ENCODE measurements at regions not wholly inside any gene's neighbourhood (a gene's known extent, or its start where the extent isn't known, plus 50 kb on each side); places are given as distances from the start of the nearest gene placed in this dataset.
"Not testable (repeated sequence)": the region's sequence is repeated elsewhere in the genome, so short reads cannot be mapped to it uniquely, and the experiment has no call there.

GRCh38 chr1:61028136-61028535 is 54.2 kb upstream of the NFIA start:
- Histone ChIP-seq H3K9ac (no peak overlapping the region), H3K4me2 (no peak overlapping the region), H3K36me3 (ENCODE audit: insufficient read depth) (no peaks in the 10 kb centered on the region), H2AFZ (ENCODE audit: low read depth) (no peak overlapping the region), H3K79me2 (ENCODE audit: insufficient read depth, low read depth) (no peaks in the 10 kb centered on the region), H4K20me1 (ENCODE audit: insufficient read depth) (no peaks in the 10 kb centered on the region), H3K27ac (no peak overlapping the region), H3K4me1 (ENCODE audit: low read depth, poor library complexity, severe bottlenecking) (no peaks in the 10 kb centered on the region), H3K27me3 (ENCODE audit: insufficient read depth, low read depth) (no peaks in the 10 kb centered on the region), H3K4me3 (IDR thresholded peaks at IDR 0.05; ENCODE audit: insufficient read depth, low read depth, low read length) (no peak overlapping the region)
- no peak for TF ChIP-seq CTCF (conservative IDR thresholded peaks at IDR 0.05; ENCODE audit: low read depth, low read length)

DNA sequence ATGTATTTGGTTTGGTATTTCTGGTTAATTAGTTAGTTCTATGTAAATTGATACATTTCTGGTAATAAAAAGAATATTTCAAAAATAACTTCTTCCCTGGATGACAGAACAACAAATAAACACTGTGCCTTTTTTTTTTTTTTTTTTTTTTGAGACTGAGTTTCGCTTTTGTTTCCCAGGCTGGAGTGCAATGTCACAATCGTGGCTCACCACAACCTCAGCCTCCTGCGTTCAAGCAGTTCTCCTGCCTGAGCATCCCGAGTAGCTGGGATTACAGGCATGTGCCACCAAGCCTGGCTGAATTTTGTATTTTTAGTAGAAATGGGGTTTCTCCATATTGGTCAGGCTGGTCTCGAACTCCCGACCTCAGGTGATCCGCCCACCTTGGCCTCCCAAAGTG is 64.3 kb upstream of the NFIA start:
- not testable (repeated sequence) for H3K27me3 ChIP-seq (ENCODE audit: insufficient read depth, low read depth); H3K4me3 ChIP-seq (IDR thresholded peaks at IDR 0.05; ENCODE audit: insufficient read depth, low read depth, low read length); H3K27ac ChIP-seq; H4K20me1 ChIP-seq (ENCODE audit: insufficient read depth); H3K9ac ChIP-seq; H3K36me3 ChIP-seq (ENCODE audit: insufficient read depth); H3K79me2 ChIP-seq (ENCODE audit: insufficient read depth, low read depth); H2AFZ ChIP-seq (ENCODE audit: low read depth)
- Histone ChIP-seq H3K4me1 (ENCODE audit: low read depth, poor library complexity, severe bottlenecking) (peaks cover 11% of the 10 kb centered on the region), H3K4me2 (peak overlapping the region; percentile 10; the same call in 1 of the 2 replicates)

GRCh38 chr1:61017651-61018050 is 64.7 kb upstream of the NFIA start:
- H3K4me1 ChIP-seq (ENCODE audit: low read depth, poor library complexity, severe bottlenecking): peaks cover 11% of the 10 kb centered on the region
- H3K4me2 ChIP-seq: peak overlapping the region; percentile 10; the same call in 1 of the 2 replicates
- H3K79me2 ChIP-seq (ENCODE audit: insufficient read depth, low read depth): no peaks in the 10 kb centered on the region
- H2AFZ ChIP-seq (ENCODE audit: low read depth): no peak overlapping the region
- no peaks in the 10 kb centered on the region for H4K20me1 ChIP-seq (ENCODE audit: insufficient read depth)
- TF ChIP-seq CTCF (conservative IDR thresholded peaks at IDR 0.05; ENCODE audit: low read depth, low read length): no peak
- H3K27ac ChIP-seq: no peak overlapping the region
- no peak overlapping the region for H3K4me3 ChIP-seq (IDR thresholded peaks at IDR 0.05; ENCODE audit: insufficient read depth, low read depth, low read length)
- H3K36me3 ChIP-seq (ENCODE audit: insufficient read depth): no peaks in the 10 kb centered on the region
- no peaks in the 10 kb centered on the region for H3K27me3 ChIP-seq (ENCODE audit: insufficient read depth, low read depth)
- no peak overlapping the region for H3K9ac ChIP-seq

- H3K9ac ChIP-seq: no peak overlapping the region
- TF ChIP-seq CTCF (conservative IDR thresholded peaks at IDR 0.05; ENCODE audit: low read depth, low read length): no peak
- H3K27ac ChIP-seq: no peak overlapping the region
- H2AFZ ChIP-seq (ENCODE audit: low read depth): no peak overlapping the region
- H3K36me3 ChIP-seq (ENCODE audit: insufficient read depth): no peaks in the 10 kb centered on the region
- no peak overlapping the region for H3K4me3 ChIP-seq (IDR thresholded peaks at IDR 0.05; ENCODE audit: insufficient read depth, low read depth, low read length)
- H4K20me1 ChIP-seq (ENCODE audit: insufficient read depth): no peaks in the 10 kb centered on the region
- H3K27me3 ChIP-seq (ENCODE audit: insufficient read depth, low read depth): no peaks in the 10 kb centered on the region
- no peak overlapping the region for H3K4me2 ChIP-seq
- H3K4me1 ChIP-seq (ENCODE audit: low read depth, poor library complexity, severe bottlenecking): peaks cover 11% of the 10 kb centered on the region
- no peaks in the 10 kb centered on the region for H3K79me2 ChIP-seq (ENCODE audit: insufficient read depth, low read depth)
These were observed 68.3 kb upstream of the NFIA start for GRCh38 chr1:61013946-61014667.

GRCh38 chr1:61013189-61013945 is 69.0 kb upstream of the NFIA start:
- Histone ChIP-seq H2AFZ (ENCODE audit: low read depth) (no peak overlapping the region), H3K4me3 (IDR thresholded peaks at IDR 0.05; ENCODE audit: insufficient read depth, low read depth, low read length) (no peak overlapping the region), H3K4me1 (ENCODE audit: low read depth, poor library complexity, severe bottlenecking) (peaks cover 11% of the 10 kb centered on the region), H3K27ac (no peak overlapping the region), H3K27me3 (ENCODE audit: insufficient read depth, low read depth) (no peaks in the 10 kb centered on the region), H3K9ac (no peak overlapping the region), H4K20me1 (ENCODE audit: insufficient read depth) (no peaks in the 10 kb centered on the region), H3K36me3 (ENCODE audit: insufficient read depth) (no peaks in the 10 kb centered on the region), H3K79me2 (ENCODE audit: insufficient read depth, low read depth) (no peaks in the 10 kb centered on the region), H3K4me2 (no peak overlapping the region)
- no peak for TF ChIP-seq CTCF (conservative IDR thresholded peaks at IDR 0.05; ENCODE audit: low read depth, low read length)
